ENCODE measurements at regions not wholly inside any gene's neighbourhood (a gene's known extent, or its start where the extent isn't known, plus 50 kb on each side); places are given as distances from the start of the nearest gene placed in this dataset.

- DNase-seq (ENCODE audit: low spot score), result no peak
Measured at GRCh38 chr1:38394303-38394702, 347.7 kb upstream of the POU3F1 start.

- no peak for DNase-seq (ENCODE audit: low spot score)
Measured at GRCh38 chr1:38392861-38393260, 346.3 kb upstream of the POU3F1 start.

DNA sequence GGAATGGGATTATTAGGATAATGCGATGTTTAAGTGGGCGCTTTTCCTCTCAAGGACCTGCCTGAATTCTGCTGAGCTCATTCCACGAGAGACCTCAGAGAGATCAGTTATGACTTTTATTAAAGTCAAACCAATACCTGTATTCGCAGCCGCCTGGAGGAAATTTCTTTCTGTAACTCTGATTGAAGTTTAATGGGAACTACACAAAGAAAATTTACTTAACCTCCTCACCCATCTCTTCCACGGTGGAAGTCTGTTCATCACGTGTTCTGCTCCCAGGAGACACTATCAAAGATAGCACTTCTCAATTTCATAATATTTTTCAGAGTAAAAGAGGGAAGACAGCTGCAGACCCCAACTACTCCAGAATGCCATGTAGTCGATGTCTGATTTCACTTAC, 334.7 kb upstream of the POU3F1 start:
- no peak for DNase-seq (ENCODE audit: low spot score)

DNA sequence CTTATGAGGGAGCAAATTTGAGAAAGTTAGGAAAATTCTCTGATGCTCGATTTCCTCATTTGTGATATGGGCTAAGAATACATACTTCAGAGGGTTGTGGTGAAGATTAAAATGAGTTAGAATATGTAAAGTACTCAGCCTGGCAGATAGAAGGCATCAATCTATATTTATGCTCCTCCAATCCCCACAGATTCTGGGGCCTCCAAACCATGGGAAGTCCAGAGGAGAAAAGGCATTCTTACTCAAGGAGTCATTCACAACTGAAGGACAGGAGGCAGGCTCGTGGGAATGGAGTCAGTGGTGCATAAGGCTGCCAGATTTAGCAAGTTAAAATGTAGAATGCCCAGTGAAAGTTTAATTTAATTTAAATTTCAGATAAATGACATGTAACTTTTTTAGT, 330.0 kb upstream of the POU3F1 start:
- DNase-seq (ENCODE audit: low spot score), result no peak

GRCh38 chr1:38375035-38375434, 328.4 kb upstream of the POU3F1 start:
- no peak for DNase-seq (ENCODE audit: low spot score)

DNA sequence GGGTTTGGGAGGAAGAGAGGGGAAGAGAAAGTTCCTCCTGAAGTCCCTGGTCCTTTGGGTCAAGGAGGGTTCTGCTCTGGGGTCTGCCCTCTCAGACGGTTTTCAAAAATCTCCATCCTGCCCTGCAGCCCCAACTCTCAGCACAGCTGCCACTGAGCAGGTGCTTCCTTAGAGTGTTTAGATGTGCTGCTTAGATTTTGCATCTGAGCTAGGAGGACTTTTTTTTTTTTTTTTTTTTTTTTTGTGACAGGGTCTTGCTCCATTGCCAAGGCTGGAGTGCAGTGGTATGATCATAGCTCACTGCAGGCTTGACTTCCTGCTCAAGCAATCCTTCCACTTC, 324.9 kb upstream of the POU3F1 start:
- no peak for DNase-seq (ENCODE audit: low spot score)

DNA sequence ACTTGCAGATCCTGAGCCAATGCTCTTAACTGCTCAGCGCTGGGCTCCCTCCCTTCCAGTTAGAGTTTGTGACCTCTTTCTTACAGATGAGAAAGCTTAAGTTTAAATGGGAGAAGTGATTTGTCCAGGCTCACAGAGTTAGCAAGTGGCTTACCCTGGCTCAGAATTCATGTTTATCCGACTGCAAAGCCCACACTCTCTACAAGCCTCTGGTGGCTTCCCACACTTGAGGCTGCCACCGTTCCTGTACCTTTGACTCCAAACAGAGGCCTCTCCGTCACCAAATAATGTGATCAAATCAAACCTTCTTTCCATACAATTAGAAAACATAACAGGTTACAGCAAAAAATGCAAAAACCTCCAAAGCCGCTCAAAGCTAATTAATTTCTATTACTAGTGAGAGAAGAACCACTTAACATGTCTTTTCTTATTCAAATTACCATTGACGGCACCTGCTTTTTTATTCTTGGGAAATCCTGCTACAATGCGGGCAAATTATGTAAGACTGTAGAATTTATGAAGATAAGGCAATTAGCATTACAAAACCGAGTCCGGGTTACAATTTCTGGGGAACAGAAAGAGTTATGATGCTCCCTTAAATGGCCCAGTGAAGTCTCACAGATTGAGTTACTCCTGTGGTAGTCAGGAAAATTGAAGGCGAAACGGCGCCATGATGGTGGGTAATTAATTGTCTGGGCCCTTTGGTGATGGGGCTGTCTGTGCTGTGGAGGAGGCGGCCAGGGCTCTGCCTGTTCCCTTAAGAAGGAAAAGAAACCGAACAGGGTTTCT, 324.3 kb upstream of the POU3F1 start:
- no peak for DNase-seq (ENCODE audit: low spot score)

- DNase-seq (ENCODE audit: low spot score), result no peak
Measured at GRCh38 chr1:38365242-38365641, 318.6 kb upstream of the POU3F1 start.

DNA sequence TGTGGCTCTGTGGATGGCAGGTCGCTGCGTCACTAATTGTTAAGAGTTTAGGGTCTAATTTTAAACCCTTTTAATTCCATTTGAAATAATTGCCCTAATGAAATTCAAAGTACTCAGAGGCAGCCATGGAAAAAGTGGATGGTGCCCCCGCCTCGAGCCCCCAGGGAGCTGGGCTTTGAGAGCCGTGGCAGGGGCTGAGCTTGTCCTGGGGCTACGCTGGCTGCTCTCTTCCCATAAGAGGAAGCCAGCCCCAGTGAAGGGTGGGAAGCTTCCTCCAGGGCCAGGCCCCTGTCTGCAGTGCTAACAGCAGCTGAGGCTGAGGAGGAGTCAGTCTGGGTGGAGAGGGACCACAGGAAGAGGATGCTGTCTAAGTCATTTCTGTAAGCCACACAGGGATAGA, 315.0 kb upstream of the POU3F1 start:
- DNase-seq (ENCODE audit: low spot score), result no peak

GRCh38 chr1:38360807-38361206, 314.2 kb upstream of the POU3F1 start:
- DNase-seq (ENCODE audit: low spot score), result no peak

DNA sequence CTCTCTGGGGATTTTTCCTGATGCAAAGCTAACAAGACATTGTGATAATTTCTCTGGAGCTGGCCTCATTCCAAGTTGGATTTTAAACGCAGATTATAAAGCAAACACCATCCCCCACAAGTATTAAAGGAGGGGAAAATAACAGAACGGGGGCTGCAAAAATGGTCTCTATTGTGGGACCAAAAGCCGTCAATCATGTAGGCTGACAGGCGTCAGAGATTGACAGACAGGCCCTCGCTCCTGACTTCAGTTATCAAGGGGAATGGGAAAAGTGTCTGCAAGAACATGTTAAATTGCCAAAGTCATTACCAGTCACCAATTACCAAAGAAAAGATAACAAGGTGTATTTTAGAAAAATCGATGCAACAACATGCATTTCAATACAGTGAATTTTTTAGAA, 307.4 kb upstream of the POU3F1 start:
- no peak for DNase-seq (ENCODE audit: low spot score)

DNA sequence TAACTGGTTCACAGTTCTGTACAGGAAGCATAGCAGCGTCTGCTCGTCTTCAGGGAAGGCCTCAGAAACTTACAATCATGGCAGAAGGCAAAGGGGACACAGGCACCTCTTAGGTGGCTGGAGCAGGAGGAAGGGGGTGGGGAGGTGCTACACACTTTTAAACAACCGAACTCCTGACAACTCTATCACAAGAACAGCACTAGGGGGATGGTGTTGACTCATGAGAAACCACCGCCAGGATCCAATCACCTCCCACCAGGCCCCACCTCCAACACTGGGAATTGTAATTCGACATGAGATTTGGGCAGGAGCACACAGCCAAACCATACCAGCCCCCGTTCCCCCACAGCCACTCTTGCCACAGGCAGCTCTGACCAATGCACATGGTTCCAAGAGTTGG, 306.3 kb upstream of the POU3F1 start:
- DNase-seq (ENCODE audit: low spot score), result no peak

GRCh38 chr1:38347446-38348175, 301.0 kb upstream of the POU3F1 start:
- DNase-seq (ENCODE audit: low spot score), result no peak

DNA sequence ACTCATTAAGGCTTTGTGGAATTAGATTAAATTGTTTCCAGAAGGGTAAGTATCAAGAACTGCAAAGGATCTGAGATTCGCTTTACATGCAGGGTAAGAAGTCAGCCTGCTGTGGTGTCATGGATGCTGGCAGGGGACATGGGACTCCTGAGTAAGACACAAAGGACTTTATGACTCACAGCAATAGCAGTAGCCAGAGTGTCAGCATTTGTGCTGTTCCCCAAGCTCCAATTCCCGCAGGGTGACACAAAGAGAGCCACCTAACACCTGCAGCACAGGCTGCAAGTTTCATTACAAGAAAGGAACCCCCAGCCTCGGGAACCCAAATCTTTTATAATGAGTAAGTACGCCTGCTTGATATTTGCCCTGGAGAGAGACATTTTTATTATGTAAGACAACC, 298.1 kb upstream of the POU3F1 start:
- no peak for DNase-seq (ENCODE audit: low spot score)

DNA sequence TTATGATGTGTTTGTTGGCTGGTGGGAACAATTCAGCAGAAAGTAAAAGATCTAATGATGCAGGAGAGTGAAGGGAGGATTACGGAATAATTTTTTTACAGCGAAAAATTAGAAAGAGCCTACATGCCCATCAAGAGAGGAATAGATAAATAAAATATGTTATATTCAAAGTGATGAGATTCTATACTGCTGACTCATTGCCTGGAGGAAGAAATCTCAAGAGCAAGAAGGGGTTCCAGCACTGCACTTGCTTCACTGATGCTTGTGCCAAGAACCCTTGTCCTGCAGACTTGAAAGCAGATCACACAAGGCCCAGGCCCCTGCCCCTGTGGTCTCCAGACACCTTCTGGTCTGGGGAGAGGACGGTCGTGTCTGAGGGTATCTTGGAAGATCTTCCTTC, 295.1 kb upstream of the POU3F1 start:
- DNase-seq (ENCODE audit: low spot score), result no peak

DNA sequence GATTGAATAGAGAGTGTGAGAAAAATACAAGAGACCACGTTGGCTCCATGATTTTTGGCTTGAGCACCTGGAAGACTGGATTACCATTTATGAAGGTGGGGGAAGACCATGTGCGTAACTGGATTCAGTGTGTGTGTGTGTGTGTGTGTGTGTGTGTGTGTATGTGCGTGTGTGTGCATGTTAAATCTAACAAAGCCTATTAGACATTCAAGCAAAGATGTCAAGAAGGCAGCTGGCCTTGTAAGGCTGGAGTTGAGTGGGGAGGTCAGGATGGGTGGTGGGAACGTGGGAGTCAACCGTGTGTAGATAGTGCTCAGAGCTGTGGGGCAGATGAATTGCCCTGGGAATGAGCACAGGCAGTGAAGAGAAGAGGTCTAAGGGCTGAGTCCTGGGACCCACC, 293.8 kb upstream of the POU3F1 start:
- no peak for DNase-seq (ENCODE audit: low spot score)

- DNase-seq (ENCODE audit: low spot score), result no peak
Measured at GRCh38 chr1:38337711-38338110, 291.1 kb upstream of the POU3F1 start.

DNA sequence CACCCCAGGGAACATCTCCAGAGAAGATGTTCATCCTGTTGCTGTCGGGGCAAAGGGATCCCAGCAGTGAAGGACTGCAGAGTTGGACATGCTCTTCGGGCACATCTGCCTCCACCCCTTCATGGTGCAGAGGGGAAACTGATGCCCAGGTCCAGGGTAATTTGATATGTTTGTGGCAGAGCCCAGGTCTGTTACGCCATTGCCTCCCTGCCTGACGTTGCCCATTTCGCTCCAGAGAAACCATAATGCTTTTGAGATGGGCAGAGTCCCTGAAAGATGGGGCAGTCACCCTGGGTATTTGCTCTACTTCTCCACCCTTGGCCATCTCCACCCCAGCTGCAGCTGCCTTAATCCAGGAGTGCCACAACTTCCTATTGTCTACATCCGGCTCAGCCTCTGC, 290.4 kb upstream of the POU3F1 start:
- DNase-seq (ENCODE audit: low spot score), result no peak

GRCh38 chr1:38336301-38336923, 289.8 kb upstream of the POU3F1 start:
- no peak for DNase-seq (ENCODE audit: low spot score)

GRCh38 chr1:38334930-38335592, 288.5 kb upstream of the POU3F1 start:
- DNase-seq (ENCODE audit: low spot score), result no peak

GRCh38 chr1:38332649-38333310, 286.2 kb upstream of the POU3F1 start:
- DNase-seq (ENCODE audit: low spot score), result no peak

- DNase-seq (ENCODE audit: low spot score), result no peak
Measured at GRCh38 chr1:38331496-38332210, 285.1 kb upstream of the POU3F1 start.

Measured in SW480 (cell line).